GM18499 (cell line): ENCODE measurements at regions not wholly inside any gene's neighbourhood (a gene's known extent, or its start where the extent isn't known, plus 50 kb on each side); places are given as distances from the start of the nearest gene placed in this dataset.

Experiments
- ATAC-seq: cut with Tn5 transposase; IDR thresholded peaks from one replicate; pipeline ENCODE4 v1.9.1; 2021; ENCODE audit warnings: moderate number of reproducible peaks; ENCODE audit not compliant: insufficient read depth, unreplicated experiment

DNA sequence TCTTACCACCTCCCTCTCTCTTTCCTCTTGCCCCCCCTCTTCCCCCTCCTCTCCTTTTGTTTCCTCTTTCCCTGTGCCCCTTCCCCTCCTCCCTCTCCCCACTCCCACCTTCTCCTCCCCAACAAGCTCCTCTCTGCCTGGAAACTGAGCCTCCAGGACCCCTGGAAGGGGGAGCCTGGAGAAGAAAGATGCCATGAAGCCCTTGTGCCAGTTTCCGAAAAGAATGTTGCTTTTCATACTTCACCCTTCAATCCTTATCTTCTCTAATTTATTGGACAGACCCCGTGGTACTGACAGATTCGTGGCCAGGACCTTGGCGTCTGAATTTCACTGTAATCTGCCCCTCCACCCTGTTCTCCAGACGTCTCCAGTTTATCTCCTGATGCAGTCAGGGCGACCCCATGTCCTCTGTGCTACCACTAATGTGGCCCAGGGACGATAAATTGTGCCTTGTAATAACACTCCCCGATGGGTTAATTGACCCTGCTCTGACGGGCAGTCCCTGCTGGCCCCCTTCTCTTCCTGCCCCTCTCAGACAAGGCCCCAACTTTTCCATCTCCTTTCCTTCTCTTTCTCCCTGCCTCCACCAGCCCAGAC is 138.4 kb upstream of the GSE1 start:
- no peak for ATAC-seq

DNA sequence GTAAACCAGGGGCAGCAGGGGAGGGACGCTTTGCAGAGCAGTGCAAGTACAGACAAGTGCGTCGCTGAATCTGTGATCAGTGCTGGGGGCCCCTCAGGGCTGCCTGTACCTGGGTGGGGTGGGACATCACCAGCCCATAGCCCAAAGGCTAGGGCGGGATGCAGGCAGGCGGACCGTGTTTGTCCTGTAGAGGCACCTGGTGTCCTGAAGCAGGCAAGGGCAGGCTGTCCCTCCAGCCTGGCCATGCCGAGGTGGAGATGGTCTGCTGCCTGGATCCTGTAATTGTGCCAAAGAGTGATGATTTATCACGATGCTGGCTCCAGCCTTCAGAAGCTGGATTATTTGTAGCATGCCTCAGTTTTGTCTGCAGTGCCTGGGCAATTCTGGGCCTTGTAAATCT is 137.9 kb upstream of the GSE1 start:
- no peak for ATAC-seq

DNA sequence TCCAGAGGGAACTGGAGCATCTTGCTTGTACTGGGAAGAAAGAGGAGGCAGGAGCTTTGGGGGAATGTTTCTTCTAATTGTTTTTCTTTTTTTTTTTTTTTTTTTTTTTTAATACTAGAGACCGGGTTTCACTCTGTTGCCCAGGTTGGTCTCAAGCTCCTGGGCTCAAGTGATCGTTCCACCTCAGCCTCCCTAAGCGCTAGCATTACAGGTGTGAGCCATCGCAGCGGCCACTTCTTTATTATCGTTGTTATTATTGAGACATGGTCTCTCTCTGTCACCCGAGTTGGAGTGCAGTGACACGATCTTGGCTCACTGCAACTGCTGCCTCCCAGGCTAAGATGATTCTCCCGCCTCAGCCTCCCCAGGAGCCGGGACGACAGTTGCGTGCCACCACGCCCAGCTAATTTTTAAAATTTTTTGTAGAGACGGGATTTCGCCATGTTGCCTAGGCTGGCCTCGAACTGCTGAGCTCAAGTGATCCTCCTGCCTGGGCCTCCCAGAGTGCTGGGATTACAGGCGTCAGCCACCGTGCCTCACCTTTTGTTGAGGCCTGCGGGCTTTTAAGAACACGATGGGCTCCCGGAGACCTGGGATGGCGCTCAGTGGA is 137.3 kb upstream of the GSE1 start:
- ATAC-seq = no peak

DNA sequence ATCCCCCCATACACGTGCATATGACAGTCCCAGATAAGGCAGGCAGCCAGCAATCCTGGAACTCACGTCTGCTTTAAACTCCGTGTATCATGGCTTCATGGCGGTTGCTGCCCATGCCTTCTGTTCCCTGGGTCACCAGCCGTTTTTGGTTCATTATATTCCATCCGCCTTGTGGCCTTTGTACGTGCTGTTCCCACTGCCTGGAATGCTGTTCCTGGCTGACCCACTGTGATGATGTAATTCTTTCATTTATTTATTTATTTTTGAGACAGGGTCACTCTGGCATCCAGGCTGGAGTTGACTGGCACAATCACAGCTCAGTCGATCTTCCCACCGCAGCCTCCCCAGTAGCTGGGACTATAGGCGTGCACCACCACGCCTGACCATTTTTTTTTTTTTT is 136.7 kb upstream of the GSE1 start:
- ATAC-seq = no peak

DNA sequence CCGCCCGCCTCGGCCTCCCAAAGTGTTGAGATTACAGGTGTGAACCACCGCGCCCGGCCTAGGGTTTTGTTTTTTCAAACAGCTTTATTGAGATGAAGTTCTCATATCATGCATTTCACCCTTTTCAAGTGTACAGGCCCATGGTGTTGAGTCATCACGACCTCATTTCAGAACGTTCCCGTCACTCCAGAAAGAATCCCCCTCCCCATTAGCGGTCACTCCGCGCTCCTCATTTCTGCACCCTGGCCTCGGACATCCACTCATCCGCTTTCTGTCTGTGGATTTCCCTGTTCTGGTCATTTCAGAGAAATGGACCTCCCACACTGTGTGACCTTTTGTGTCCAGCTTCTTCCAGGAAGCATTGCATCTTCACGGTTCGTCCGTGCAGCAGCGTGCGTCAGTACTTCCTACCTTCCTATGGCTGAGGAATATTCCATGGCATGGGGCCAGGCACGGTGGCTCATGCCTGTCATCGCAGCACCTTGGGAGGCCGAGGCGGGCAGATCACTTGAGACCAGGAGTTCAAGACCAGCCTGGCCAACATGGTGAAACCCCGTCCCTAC is 135.2 kb upstream of the GSE1 start:
- ATAC-seq = no peak

DNA sequence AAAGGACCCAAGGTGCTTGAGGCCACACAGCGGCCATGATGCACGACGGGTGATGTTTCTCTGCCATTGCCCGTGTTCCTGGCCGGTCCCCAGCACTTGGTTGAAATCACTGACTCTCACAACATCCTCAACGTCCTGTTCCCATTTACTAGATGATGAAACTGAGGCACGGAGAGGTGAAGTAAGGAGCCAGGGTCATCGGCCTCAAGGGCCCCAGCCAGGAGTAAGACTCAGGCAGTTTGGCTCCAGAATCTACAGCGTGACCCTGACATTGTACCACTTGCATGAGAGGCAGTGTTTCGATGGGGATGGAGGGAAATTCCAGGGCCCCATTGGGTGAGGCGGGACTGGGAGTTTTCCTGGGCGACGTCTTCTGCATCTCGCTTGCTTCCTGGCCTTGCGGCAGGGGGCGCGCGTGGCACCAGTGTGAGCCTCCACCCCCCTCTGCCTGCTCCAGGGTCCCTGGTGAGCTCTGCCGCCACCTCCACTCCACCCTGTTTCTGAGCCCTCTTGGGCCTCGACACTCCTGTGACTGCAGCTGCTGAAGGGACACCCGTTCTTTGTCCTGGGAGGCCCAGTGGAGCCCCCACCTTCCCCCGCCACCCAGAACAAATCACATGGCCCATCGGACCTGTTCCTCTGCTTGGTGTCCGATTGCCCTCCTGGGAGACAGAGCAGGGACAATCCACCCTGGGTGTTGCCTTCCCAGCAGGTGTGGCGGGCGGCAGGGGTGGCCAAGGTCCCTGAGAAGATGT is 133.0 kb upstream of the GSE1 start:
- ATAC-seq = no peak

DNA sequence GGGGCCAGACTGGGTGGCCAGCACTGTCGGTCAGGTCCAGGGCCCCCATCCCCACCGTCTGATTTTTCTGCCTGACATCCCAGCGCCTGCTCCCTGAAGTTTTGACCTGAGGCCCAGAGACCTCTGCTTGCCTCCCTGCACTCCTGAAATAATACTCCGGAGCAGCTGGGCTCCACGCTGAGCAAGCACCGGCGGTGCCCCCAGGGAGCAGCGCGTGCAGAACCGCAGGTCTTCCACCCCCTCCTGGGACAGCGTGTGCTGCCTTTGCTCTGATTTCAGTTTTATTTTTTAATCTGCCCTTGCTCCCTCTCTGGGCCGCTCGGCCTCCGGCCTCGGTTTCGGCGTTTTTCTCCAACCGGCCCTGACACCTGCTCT is 132.4 kb upstream of the GSE1 start:
- ATAC-seq = no peak

DNA sequence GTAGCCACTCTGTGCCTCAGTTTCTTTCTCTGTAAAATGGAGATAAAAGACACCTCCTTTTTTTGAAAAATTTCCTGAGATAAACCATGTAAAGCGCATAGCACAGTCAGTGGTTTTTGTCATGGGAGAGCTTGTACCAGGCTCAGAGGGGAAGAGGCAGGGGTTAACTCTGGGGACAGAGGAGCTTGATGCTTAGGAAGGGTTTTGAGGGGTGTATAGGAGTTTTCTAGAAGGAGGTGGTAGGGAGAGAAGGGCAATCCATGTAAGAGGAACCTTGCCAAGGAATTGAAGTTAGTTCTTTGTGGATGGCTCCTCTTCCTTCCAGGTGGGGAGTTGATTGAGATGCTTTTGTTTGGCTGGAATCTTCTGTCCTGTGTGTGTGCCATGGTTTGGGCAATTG is 131.9 kb upstream of the GSE1 start:
- ATAC-seq = no peak

DNA sequence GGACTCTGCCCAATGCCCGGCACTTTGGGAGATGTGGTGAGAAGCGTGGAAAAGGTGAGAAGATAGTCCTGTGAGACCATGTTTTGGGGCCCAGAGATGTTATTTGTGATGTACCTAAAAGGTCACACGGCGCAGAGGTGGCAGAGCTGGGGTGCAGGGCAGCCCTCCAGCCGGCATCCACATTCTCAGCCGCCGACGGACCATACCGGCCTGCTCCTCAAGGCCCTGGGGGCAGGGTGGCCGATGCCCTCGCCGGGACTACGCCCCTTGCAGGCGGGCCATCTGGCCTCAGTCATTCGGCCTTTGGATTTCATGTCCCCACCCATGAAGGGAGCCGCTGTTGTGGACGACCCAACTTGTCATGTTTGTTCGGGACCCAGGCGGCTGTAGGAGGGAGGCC is 131.4 kb upstream of the GSE1 start:
- no peak for ATAC-seq

DNA sequence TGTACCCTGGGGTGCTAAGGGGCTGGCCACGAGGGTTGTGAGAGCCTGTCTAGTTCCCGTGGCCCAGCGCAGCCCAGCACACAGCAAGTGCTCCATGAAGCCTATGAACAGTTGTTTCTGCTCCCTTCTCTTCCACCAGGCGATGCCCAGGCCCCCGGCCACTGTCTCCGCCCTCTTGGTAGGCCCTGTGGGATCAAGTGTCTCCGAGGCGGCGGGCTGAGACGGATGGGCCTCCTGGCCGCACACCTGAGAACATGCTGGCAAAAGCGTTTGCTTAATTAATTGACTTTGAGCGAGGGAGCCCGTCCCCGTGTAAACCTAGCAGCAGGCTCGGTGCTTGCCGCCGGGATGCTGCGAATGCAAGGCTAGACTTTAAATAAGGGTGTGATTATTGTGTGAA is 129.7 kb upstream of the GSE1 start:
- ATAC-seq = no peak

DNA sequence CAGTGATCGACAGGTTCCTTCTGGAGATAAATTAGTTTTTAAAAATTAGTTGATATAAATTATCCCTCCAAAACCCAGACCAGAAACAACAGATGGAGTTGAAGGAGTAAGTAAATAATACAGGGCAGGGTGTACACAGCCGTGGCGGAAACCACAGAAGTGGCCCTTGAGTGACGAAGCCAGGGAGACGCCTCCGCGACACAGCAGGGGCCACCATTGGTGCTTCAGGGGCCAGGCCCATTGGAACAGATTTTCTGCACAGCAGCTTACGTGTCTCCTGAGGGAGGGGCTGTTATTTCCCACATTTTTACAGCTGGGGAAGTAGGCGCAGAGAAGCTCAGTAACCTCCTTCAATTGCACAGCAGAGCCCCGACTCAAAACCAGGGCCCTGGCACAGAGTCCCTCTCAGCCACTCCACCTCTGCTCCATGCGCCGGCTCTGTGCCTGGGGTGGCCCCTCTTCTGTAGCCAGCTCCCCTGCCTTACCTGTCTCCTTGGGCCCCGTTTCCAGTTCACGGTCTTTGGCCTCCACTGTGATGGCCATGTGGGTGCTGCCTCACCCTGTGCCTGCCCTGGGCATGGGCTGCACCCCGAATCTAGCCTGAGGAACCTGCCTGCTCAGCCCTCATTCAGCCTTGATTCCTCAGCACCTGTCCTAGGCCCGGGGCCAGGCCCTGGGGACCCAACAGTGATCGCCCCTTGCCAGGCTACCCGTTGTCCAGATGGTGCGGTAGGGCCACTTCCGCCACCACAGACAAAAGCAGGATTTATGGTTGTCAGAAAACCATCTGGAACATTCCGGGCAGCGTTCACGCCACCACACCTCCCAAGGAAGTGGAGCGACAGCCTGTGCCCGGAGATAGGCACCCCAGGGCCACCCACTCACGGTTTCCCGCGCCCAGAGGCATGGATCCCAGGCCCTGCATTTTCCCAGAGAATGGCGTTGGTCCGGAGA is 128.5 kb upstream of the GSE1 start:
- ATAC-seq = no peak

DNA sequence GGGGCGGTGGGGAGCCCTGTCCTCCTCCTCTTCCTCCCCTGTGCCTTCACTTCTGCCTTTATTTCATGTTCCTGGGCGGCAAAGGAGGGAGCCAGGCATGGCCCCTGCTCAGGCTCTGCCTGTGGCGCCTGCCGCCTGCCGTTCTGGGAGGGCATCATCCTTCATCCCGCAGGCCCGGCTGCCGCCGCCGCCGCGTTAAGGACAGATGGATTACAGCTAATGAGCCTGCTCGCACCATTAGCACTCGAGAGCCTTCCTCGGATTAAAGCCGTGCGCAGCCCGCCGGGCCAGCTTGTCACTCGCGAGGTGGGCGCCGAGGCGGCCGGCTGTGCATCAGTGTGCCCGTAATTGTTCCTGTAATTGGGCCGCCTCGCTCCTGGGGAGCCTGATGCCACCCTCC is 127.7 kb upstream of the GSE1 start:
- no peak for ATAC-seq

DNA sequence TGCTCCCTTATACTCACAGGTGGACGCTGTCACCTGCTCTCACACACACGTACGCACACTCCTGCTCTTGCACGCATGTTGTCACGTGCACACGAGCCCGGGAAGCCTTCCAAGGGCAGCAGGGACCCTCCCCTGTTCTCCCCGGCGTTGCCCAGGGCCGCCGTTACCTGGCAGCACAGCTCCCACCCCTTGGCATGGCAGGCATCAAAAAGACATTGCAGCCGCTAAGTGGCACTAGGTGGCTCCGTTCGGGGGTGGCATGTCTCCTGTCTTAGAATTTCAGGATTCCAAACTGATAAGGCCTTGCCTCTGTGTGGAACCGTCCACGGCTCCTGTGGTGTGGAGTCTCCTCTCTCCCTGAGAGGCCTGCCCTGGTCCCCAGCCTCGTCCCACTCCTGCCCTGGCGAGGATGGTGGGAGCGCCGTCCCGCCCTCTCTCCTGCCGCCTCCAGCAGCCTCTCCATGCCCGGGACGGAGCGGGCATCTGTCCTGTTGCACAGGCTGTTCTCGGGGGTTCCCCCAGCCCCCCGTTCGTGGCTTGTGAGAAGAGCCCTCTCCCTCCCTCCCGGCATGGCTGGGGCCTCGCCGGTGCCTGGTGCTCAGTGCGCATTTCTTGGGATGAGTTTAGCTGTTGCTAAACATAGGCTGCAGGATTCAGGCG is 126.7 kb upstream of the GSE1 start:
- ATAC-seq = no peak

DNA sequence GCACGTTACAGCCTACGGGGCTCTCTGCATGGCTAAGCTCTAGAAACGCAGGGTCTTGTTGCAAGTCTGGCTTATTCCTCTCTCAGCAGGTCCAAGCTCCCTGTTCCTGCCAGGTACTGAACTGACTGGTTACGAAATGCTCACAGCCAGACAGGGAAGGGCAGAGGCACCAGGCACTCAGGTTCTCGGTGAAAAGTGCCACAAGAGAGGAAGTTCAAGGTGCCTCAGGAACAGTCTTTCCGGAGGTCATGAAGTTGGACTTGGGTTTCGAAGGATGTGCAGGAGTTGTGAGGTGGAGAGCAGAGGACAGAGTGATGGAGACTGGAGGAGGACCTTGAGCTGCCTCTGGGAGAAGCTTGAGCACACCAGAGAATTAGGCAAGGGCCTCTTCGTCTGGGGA is 124.7 kb upstream of the GSE1 start:
- ATAC-seq = no peak

DNA sequence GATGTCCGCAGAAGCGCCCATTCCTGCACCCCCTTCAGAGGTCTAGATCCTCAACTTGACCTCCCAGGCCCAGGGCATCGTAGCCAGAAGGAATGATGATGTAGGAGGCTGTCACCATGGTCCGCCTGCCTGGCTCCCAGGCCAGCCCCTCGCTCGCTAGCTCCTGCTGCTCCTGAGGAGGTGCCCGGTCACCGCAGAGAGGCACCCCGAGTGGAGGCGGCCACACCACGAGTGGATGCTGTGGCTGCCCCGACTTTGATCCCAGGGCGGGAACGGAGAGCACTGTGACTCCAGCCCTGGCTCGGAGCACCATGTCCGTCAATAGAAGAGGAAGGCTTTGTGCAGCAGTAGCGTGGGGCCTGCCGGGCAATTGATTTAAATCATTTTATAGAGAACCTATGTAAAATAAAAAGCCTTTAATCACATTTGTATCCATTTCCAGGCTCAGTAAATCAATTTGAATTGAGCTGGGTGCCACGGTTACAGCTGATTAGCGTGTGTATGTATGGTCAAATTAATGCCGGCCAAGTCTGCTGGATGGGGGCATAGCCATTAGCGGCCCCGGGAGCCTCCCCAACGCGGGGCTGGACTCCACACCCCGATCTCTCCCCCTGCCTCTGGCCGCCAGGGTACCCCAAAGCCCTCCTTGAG is 122.6 kb upstream of the GSE1 start:
- no peak for ATAC-seq

DNA sequence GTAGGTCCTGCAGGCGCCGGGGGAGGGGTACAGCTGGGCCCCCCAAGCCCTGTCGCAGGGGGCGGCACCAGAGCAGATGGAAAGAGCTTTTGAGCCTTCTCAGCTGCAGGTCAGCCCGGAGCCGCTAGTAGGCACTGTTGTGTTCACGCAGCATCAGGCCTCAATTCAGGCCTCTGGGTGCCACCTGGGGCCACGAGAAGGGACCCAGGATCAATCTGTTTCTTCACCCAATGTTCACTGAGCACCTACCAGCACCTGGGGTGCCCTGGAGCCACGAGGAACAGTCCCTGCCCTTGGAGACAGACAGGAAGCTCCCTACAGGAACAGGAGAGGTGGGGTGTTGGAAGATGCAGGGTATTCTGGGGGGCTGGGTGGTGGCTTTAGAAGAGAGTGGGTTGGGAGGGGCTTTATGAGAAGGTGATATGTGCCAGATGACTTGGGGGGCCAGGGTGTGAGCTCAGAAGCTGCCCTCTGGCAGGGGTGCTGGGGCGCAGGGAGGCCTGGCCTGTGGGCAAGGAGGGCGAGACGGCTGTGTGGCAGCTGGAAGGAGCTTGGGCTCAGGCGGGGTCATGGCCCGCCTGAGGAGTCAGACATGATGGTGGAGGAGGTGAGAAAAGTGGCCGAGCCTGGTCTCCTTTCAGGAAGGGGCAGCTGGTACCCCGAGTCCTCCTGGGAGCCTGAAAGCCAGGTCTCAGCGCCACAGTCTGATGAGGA is 121.9 kb upstream of the GSE1 start:
- no peak for ATAC-seq

DNA sequence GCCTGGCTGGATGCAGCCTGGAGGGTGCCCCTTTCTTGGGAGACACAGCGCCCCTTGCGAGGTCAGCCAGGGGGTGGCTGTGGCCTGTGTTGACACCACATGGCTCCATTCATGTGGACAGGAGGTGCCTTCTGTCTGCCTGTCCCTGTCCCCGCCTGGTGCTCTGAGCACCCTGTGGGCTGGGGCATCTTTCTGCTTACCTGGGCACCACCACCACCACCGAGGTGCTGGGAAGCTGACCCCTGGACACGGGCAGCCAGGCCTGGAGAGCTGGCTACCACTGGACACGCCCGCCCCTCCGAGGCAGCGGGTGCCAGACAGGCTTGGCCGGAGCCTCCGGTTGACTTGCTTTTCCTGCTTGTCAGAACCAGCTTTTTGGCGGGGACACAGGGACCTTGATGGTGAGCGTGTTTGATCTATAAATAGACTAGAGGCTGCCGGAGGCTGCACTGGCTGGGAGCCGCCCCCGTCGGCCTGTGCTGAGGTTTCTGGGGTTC is 121.3 kb upstream of the GSE1 start:
- ATAC-seq = no peak

DNA sequence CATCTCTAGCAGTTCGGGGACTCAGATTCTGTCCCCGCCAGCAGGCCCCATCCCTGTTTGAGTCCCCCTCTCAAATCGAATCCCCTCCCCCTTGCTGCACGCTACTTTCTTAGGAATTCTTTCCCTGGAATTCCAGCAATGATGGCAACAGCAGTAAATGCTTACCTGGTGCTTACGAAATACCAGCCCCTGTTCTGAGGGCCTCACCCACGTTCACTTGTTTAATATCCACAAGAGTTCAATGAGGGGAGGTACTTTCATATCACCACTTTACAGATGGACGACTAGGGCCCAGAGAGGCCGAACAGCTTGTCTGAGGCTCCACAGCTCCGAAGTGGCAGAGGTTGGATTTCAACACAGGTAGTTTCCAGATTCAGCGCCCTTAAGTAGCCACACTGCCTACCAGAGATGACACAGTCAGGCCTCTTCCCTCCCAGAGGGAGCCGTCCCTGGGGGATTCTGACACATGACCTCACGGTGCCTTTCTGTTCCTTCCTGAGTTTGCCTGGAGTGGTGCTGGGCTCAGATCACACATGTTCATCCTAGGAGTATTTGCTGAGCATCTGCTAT is 120.7 kb upstream of the GSE1 start:
- no peak for ATAC-seq
